Endothelial cell of umbilical vein (primary cell): ENCODE measurements at regions not wholly inside any gene's neighbourhood (a gene's known extent, or its start where the extent isn't known, plus 50 kb on each side); places are given as distances from the start of the nearest gene placed in this dataset.

Experiments used
- EZH2 ChIP-seq: IDR thresholded peaks from 2 replicates; pipeline ENCODE4 v1.6.1; 2012; ENCODE audit warnings: borderline replicate concordance, low read depth, mild to moderate bottlenecking, moderate library complexity, low read length, inconsistent platforms; ENCODE audit not compliant: severe bottlenecking
- FOS ChIP-seq: IDR thresholded peaks from 2 replicates; pipeline ENCODE4 v1.6.1; 2011; ENCODE audit warnings: mild to moderate bottlenecking, low read length, moderate library complexity, borderline replicate concordance; ENCODE audit not compliant: insufficient read depth
- GATA2 ChIP-seq: IDR thresholded peaks from 2 replicates; pipeline ENCODE4 v1.7.0; 2011; ENCODE audit warnings: low read depth, mild to moderate bottlenecking, moderate library complexity, mixed read lengths, low read length; ENCODE audit not compliant: insufficient read length, insufficient read depth
- JUN ChIP-seq: IDR thresholded peaks from 2 replicates; pipeline ENCODE4 v1.6.1; 2011; ENCODE audit warnings: borderline replicate concordance, low read depth; ENCODE audit not compliant: insufficient read length, insufficient read depth
- MYC ChIP-seq: IDR thresholded peaks from one replicate; pipeline ENCODE4 v1.6.1; 2011; ENCODE audit warnings: mild to moderate bottlenecking, low read depth, low read length
- POLR2A ChIP-seq: IDR thresholded peaks from 2 replicates; pipeline ENCODE4 v1.6.1; 2012; ENCODE audit warnings: low read depth, mild to moderate bottlenecking, control low read depth, low read length
- POLR2AphosphoS5 ChIP-seq: IDR thresholded peaks from 2 replicates; pipeline ENCODE4 v1.6.1; 2012; ENCODE audit warnings: low read depth, mild to moderate bottlenecking, control low read depth, low read length, moderate library complexity; ENCODE audit not compliant: insufficient read depth
- TF ChIP-seq, protein P1 (sequence below), 2 donors: IDR thresholded peaks; 1 replicate in 1 of 2; 2 replicates in 1 of 2; pipeline ENCODE4 v1.5.1; 2011; ENCODE audit warnings: low read length in 2 of 2, mild to moderate bottlenecking in 2 of 2, moderate library complexity in 2 of 2, control low read depth in 1 of 2, inconsistent platforms in 1 of 2, low read depth in 1 of 2; ENCODE audit not compliant: insufficient read depth in 1 of 2; ENCODE audit errors: extremely low read depth in 1 of 2
- TF ChIP-seq, protein P2 (sequence below): IDR thresholded peaks from 2 replicates; pipeline ENCODE4 v1.6.1; 2011; ENCODE audit not compliant: insufficient read depth, insufficient read length

DNA sequence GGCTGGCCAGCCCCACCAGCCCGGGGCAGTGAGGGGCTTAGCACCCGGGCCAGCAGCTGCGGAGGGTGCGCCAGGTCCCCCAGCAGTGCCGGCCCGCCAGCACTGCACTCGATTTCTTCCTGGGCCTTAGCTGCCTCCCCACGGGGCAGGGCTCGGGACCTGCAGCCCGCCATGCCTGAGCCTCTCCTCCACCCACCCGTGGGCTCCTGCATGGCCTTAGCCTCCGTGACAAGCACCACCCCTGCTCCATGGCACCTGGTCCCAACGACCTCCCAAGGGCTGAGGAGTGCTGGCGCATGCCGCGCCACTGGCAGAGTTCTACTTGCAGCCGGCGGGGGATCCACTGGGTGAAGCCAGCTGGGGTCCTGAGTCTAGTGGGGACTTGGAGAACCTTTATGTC, 452.6 kb downstream of the AGTPBP1 start:
- TF ChIP-seq, protein P1, sequence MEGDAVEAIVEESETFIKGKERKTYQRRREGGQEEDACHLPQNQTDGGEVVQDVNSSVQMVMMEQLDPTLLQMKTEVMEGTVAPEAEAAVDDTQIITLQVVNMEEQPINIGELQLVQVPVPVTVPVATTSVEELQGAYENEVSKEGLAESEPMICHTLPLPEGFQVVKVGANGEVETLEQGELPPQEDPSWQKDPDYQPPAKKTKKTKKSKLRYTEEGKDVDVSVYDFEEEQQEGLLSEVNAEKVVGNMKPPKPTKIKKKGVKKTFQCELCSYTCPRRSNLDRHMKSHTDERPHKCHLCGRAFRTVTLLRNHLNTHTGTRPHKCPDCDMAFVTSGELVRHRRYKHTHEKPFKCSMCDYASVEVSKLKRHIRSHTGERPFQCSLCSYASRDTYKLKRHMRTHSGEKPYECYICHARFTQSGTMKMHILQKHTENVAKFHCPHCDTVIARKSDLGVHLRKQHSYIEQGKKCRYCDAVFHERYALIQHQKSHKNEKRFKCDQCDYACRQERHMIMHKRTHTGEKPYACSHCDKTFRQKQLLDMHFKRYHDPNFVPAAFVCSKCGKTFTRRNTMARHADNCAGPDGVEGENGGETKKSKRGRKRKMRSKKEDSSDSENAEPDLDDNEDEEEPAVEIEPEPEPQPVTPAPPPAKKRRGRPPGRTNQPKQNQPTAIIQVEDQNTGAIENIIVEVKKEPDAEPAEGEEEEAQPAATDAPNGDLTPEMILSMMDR (IDR thresholded peaks at IDR 0.05; ENCODE audit: extremely low read depth in 1 of 2, insufficient read depth in 1 of 2, low read depth in 1 of 2, low read length in 2 of 2) = no peak
- TF ChIP-seq POLR2A (no peak), EZH2 (no peak), JUN (no peak), POLR2AphosphoS5 (no peak), GATA2 (no peak), MYC (no peak), FOS (no peak)
- TF ChIP-seq, protein P2, sequence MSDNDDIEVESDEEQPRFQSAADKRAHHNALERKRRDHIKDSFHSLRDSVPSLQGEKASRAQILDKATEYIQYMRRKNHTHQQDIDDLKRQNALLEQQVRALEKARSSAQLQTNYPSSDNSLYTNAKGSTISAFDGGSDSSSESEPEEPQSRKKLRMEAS = no peak
